Left colon (tissue), 2 donors: ENCODE measurements at regions not wholly inside any gene's neighbourhood (a gene's known extent, or its start where the extent isn't known, plus 50 kb on each side); places are given as distances from the start of the nearest gene placed in this dataset.
"Not testable (repeated sequence)": the region's sequence is repeated elsewhere in the genome, so short reads cannot be mapped to it uniquely, and the experiment has no call there.

Source experiments
- ATAC-seq: fragments of 200-7000 bp; cut with Tn5 transposase; one replicate; pipeline ENCODE4 v1.9.1; 2020; ENCODE audit warnings: mild to moderate bottlenecking, moderate library complexity
- DNase-seq, 2 donors: peaks; one replicate each; pipeline ENCODE4 v3.0.0-alpha.2; 2020
- intact Hi-C, 2 donors: fragments of 100-400 bp; cut with DNase I in 1 of 2; cut with micrococcal nuclease in 1 of 2; formaldehyde crosslinking; loops; one replicate each; pipeline versions ENCODE4 v1.11.2 to v1.14.0; 2022; cut with DNase I, micrococcal nuclease
- donor health status: DM: no; HTN: no; CAD: no.
- donor health status: DM: yes; HTN: yes; CAD: no.

DNA sequence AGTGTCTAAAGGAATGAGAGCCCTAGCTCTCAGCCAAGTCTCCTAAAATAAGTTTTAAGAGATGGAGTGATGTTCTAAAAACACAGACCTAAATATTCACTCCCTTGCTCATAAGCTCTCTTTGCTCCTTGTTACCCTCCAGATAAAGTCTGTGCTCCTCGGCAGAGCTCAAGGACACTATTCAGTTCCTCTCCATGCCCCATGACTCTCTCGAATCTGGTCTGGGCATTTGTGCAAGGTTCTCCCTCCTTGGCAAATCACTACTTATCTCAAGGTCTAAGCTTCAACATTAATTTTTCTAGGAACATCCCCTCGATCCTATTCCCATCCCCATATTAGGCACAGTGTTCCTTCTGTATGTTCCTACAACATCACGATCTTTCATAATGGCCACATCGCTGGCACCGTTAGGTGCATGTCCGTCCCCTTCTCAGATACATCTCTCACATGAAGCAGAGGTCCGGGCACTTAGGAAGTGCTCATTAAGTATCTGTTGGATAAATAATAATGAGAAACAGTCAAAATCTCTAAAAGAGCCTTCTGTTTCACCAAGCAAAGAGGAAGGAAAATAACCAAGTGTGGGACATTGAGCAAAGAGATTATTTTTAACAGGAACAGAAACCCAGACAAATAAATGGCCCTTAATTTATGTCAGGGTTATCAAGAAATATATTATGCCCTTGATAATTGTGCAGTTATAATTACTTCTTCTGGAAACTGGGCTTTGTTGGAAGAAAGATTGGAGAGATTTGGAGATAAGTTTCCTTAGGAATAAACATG, 85.9 kb upstream of the HTR4 start:
- intact Hi-C loops, result no loop called here
- no peak for DNase-seq
- no peak for ATAC-seq

GRCh38 chr5:148740966-148741742, 85.3 kb upstream of the ADRB2 start:
- DNase-seq (peak; percentile 13 to 28), ATAC-seq (peak; percentile 71)
- intact Hi-C loops, result no loop called here

DNA sequence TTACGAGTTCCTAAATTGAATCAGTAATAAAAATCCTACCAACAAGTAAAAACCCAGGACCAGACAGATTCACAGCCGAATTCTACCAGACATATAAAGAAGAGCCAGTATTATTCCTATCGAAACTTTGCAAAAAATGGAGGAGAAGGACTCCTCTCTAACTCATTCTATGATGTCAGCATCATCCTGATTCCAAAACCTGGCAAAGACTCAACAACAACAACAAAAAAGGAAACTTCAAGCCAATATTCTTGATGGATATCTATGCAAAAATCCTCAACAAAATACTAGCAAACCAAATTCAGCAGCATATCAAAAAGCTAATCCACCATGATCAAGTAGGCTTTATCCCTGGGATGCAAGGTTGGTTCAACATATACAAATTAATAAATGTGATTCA, 84.6 kb upstream of the ADRB2 start:
- intact Hi-C loops, DNase-seq: not testable (repeated sequence)

GRCh38 chr5:148744380-148744779, 82.0 kb upstream of the ADRB2 start:
- DNase-seq, intact Hi-C loops, ATAC-seq: not testable (repeated sequence)

More for the DNA sequence above, 84.6 kb upstream of the ADRB2 start:
- not testable (repeated sequence) for ATAC-seq

GRCh38 chr5:148746826-148747535, 79.4 kb upstream of the ADRB2 start:
- DNase-seq, result no peak
- ATAC-seq, result no peak
- intact Hi-C loops, result no loop called here

- ATAC-seq (no peak), DNase-seq (no peak)
- intact Hi-C loops, result no loop called here
Measured at GRCh38 chr5:148747536-148747906, 78.9 kb upstream of the ADRB2 start.

DNA sequence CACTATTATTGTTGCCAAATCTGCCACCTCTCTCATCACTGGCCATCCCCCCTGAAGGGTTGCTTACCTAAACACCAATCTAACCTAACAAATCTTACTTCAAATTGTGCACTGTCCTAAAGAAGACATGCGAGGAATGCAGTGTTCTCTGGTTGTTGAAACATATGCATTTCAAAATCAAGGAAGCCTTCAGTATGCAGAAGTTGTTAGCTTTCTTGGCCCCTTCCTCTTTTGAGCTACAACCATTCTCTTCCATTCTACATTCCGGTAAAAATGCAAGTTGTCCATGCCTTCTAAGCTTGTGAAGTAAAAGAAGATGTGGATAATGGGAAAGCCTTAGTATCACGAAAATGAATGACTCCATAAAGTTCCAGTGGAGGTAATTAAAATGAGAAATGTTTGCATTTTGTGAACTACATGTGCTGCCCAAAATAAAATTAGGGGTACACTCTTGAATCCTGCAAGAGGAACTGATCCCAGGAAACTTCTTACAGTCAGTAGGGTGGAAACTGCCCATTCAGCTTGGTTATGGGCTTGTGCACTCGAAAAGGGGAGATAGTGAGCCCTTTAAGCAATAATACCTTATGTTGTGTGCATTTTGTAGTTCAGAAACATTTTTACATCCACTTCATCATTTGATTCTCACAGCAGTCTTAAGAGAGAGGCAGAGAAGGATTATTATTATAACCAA, 77.6 kb upstream of the ADRB2 start:
- intact Hi-C loops, result no loop called here
- DNase-seq (no peak), ATAC-seq (no peak)

DNA sequence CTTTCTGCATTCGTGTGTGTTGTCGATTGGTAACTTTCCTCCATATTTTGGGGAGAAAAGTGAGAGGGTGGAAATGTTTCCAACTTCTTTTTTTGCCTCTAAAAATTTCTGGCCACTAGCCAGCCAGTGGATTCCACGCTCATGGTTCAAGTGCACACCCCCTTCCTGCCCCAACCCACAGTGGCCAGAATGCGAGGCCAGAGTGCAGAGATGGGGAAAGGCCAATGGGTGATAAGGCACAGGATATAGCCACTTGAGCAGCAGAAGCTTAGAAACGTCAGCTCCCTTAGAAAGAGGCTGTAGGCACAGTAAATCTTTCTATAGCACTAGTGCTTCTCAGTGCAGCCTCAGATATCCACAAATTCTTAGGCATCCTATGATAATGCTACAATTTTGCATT, 75.8 kb upstream of the ADRB2 start:
- no peak for DNase-seq
- intact Hi-C loops, result no loop called here
- no peak for ATAC-seq

DNA sequence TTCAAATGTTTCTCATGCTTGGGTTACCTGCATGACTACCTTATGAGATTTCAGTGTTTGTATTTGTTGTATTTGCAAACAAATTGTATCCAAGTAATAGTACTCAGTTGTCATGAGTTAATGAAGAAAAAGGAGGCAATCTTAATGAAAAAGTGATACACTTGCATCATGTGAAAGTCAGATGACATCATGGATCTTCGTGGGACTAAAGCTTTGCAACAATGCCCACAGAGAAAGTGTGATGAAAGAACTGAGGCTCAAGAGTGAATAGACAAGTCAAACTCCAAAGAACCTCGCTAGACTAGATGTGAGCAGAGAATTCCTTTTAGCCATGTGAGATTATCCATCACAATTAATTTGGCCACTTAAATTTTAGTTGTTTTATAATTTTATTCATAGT, 75.4 kb upstream of the ADRB2 start:
- intact Hi-C loops, result no loop called here
- no peak for ATAC-seq
- no peak for DNase-seq

- intact Hi-C loops, DNase-seq, ATAC-seq: not testable (repeated sequence)
Measured at GRCh38 chr5:148752375-148752774, 74.0 kb upstream of the ADRB2 start.

DNA sequence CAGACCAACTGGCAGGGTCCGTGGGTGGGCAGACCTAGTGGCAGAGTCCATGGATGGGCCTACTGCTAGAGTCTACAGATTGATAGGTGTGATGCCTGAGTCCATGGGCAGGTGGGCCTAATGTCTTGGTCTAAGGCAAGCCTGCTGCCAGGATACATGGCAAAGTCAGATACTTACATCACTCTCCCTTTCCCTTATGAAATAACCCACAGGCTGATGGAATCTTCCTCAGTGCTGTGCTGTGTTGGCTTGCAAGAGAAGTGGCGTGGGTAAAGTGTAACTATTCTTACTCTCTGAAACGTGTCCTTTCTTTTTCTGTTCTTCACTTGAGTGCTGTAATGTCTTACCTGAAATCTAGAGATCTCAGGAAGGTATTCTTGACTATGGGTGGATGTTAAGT, 67.3 kb upstream of the ADRB2 start:
- intact Hi-C loops, result no loop called here
- DNase-seq, result no peak
- no peak for ATAC-seq

GRCh38 chr5:148760945-148761638, 65.3 kb upstream of the ADRB2 start:
- intact Hi-C loops, result no loop called here
- ATAC-seq (no peak), DNase-seq (no peak)

GRCh38 chr5:148763996-148764395, 62.4 kb upstream of the ADRB2 start:
- intact Hi-C loops, result no loop called here
- DNase-seq, result no peak
- no peak for ATAC-seq

- intact Hi-C loops, result no loop called here
- no peak for ATAC-seq
Measured at GRCh38 chr5:148765061-148765460, 61.4 kb upstream of the ADRB2 start.

DNA sequence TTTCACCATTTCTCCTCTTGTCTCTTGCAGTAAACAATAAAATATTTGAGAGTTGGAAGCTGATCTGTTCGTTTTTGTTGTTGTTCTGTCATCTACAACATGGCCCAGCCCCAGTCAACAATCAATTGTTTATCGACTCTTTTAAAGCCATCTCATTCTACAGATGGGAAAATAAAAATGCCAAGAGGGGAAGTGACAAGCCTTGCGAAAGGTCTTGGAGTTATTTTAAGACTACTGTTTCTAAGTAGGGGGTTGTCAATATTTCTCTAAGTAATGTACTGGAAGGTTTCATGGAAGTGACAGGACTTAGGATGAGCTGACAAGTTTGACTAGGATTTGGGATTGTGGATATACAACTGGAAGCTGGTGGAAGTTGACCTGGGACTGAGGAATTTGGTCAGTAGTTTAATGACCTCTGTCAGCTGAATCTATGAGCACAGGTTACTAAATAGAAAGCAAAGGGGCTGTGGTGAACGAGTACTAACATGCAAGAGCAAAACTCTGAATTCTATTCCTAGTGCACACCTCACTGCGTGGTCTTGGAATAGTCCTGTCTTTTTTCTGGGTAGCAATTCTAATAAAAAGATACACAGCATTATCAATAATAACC, 57.5 kb upstream of the ADRB2 start:
- intact Hi-C loops, result no loop called here
- DNase-seq (no peak), ATAC-seq (no peak)

More at GRCh38 chr5:148765061-148765460, 61.4 kb upstream of the ADRB2 start:
- DNase-seq, result no peak

- no peak for ATAC-seq
- intact Hi-C loops, result no loop called here
- no peak for DNase-seq
Measured at GRCh38 chr5:148769941-148770340, 56.5 kb upstream of the ADRB2 start.

DNA sequence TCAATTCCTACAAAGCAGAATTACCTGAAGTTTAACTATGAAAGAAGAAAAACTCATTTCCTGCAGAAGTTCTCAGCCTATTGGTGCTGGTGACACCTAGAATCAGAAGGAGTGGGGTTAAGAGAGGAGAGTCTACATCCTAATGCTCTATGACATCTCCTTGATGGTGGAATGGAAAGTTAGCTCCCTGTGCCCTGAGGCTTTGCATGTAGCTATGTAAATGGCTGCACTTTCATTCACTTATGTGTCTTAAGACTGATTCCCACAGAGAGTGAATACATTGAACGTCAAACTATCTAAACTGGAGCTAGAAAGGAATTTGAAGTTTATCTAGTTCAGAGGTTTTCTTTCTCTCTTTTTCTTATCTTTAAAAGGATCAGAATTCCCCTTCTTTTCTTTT, 52.1 kb upstream of the ADRB2 start:
- ATAC-seq (no peak), DNase-seq (no peak)
- intact Hi-C loops, result no loop called here

GRCh38 chr5:148776261-148776660, 50.1 kb upstream of the ADRB2 start:
- intact Hi-C loops, result no loop called here
- no peak for ATAC-seq
- DNase-seq, result no peak
